Adrenal gland (tissue), 5 donors: ENCODE measurements at regions not wholly inside any gene's neighbourhood (a gene's known extent, or its start where the extent isn't known, plus 50 kb on each side); places are given as distances from the start of the nearest gene placed in this dataset.

Source experiments
- CTCF ChIP-seq, 6 experiments: fragments of 450-650 bp in 4 of 6; fragments of 200-600 bp in 2 of 6; sonication (generic) in 1 of 6; IDR thresholded peaks; 1 replicate in 5 of 6; 2 replicates in 1 of 6; pipeline versions ENCODE4 v1.5.1 to v1.8.0; 2016 to 2021; ENCODE audit warnings: antibody characterized with exemption in 6 of 6, mild to moderate bottlenecking in 2 of 6, moderate library complexity in 1 of 6
- POLR2A ChIP-seq, 2 donors: fragments of 450-650 bp; IDR thresholded peaks; one replicate each; pipeline ENCODE4 v1.6.1; 2017; ENCODE audit warnings: antibody characterized with exemption in 2 of 2, mild to moderate bottlenecking in 2 of 2, moderate library complexity in 1 of 2
- donor health status: DM: no; HTN: no; CAD: no.

GRCh38 chr7:108684629-108685028 lies 115.0 kb downstream of the DNAJB9 start:
- TF ChIP-seq CTCF (IDR thresholded peaks at IDR 0.05): no peak
- TF ChIP-seq POLR2A (IDR thresholded peaks at IDR 0.05): no peak
